Pulmonary artery endothelial cell (primary cell): ENCODE measurements at regions not wholly inside any gene's neighbourhood (a gene's known extent, or its start where the extent isn't known, plus 50 kb on each side); places are given as distances from the start of the nearest gene placed in this dataset.

Source experiments
- DNase-seq: peaks from one replicate; pipeline ENCODE4 v3.0.0-alpha.2; 2011; ENCODE audit warnings: low read depth, low spot score

GRCh38 chr4:153075836-153076518 is 128.3 kb upstream of the TRIM2 start:
- no peak for DNase-seq

- no peak for DNase-seq
These were observed 127.4 kb upstream of the TRIM2 start for GRCh38 chr4:153076861-153077260.

DNA sequence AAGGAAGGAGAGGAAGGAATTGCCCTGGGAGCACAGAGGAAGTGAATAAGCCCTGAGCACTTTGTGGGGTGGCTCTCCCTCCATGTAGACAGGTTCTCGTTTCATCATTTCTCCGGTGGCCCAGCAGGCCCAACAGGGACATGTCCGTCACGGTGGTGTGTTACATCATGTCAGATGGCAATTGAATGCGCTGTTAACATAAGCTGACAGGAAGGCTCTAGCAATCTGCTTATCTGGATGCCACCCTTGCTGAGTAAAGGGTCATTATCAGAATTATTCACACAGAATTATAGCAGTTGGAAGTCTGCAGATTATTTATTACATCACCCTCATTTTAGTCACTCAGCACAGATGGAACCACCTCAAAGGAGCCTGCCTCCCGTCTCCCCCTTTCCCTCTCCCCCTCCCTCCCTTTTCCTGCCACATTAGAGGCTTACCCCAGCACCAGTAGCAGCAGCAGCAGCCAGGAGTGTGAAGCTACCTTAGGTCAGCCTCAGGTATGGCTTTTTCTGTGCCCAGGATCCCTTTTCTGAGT is 124.3 kb upstream of the TRIM2 start:
- DNase-seq, result no peak

- DNase-seq, result no peak
These were observed 123.2 kb upstream of the TRIM2 start for GRCh38 chr4:153081006-153081580.

GRCh38 chr4:153081693-153082092 is 122.5 kb upstream of the TRIM2 start:
- DNase-seq, result no peak

GRCh38 chr4:153082322-153083301 is 121.6 kb upstream of the TRIM2 start:
- no peak for DNase-seq

- peak; percentile 44 for DNase-seq
These were observed 120.7 kb upstream of the TRIM2 start for GRCh38 chr4:153083447-153083947.

DNA sequence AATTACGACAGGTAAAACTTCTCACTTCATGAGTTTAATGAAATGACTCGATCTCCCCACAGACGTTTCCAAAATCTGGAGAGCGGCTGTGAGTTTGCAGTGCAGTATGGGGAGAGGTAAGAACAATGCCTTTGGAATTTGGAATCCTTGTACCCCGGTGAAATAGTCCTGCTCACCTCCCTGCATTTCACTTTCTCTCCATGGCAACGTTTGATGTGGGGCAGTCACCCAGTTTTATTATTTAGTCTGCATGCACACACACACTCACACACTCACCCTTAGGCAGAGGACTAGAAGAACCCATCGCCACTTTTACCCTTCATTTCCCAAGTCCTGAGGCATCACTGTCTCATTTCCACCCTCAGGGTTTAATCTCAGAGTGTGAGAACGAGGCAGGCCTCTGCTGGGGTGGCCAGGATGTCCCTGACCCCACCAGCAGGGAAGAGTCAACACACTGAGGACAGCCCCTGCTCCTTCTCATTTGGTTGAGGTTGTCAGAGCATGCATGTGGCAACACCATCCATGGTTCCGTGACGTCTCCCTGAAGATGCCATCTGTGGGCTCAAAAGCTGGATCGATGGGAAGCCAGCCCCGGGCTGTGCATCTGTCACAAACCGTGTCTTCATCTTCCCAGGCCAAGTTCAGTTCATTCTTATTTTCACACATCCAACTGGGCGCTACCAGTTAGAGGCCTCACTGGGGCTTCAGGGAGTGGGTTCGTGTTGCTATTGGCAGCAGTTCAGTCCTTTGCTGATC is 119.8 kb upstream of the TRIM2 start:
- no peak for DNase-seq

DNA sequence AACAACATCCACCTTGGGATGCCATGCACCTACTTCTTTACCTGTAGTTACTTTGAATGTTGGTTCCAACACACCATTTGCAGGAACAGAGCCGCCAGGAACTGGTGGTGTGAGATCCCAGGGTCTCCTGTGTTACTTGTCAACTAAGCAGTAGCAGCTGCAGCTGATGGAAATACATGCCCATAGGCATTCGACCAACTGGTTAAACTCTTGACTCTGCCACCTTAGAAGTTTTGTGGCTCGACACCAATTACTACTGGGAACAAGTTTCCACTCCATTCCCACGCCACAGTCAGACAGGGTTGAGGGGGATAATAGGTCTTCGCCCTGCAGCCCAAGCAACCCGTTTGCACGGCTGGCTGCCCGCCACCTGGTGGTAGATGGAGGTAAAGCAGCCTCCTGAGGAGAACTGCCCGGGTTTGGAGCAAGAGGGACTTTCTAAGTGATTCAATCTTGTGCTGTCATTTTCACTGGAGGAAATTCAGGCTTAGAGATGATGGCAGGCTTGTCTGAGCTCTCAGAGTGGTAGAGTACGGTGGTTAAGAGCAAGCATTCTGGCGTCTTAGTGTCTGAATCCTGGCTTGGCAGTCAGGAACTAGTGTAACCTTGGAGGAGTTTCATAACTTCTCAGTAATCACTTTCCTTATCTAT is 119.1 kb upstream of the TRIM2 start:
- peak; percentile 10 for DNase-seq

GRCh38 chr4:153087671-153088194 is 116.5 kb upstream of the TRIM2 start:
- DNase-seq, result no peak

- DNase-seq, result no peak
These were observed 114.5 kb upstream of the TRIM2 start for GRCh38 chr4:153089742-153090141.

DNA sequence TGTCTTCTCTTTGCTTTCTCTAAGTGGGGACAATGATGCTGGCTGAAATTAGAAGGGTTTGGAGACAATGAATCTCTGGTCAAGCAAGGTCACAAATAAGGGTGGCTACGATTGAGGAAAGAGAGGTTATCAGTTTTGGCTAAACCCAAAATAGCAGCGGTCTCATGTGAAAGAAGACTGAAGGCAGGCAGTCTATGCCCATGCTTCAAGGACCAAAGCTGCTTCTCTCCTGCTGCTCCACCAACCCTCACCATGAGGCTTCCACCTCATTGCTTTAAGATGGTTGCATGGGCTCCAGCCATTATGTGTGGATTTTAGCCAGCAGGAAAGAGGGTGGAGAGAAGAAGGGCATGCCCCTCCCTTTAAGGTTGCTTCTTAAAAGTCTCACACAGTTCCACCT is 114.1 kb upstream of the TRIM2 start:
- no peak for DNase-seq

GRCh38 chr4:153090670-153091385 is 113.4 kb upstream of the TRIM2 start:
- DNase-seq, result no peak

DNA sequence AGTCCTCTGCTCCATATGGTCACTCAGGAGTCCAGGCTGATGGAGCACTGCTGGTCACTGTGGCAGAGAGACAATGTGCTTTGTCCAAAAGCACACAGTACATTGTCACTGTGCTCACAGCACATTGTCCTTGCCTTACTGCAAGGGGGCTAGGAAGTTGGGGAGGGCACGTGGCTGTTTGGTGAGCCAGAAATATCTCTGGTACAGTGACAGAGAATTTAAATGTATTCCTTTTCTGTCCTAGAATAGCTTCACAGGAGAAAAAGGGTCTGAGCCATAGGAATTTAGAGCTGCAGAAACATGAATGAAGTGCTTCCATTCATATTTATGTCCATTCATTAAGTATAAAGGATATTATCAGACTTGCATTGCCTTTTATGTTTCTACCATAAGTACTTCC is 110.8 kb upstream of the TRIM2 start:
- DNase-seq, result no peak

DNA sequence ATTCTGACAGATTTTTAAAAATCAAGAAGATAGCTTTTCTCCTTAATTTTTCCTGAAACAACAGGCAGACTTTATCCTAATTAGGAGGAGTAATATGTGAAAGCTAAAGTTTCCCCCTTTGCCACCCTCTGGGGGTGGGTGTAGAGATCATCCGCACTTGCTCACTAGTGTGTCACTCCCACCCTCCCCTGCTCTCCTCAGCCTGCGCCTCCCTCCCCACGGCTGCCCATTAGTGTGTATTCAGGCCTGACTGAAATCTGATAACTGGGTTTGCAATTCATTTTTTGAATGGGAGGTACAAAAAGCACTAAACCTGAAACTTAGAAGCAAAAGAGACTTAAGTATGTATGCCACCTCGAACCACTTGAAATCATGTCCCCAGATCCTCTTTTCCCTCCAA is 110.4 kb upstream of the TRIM2 start:
- no peak for DNase-seq

GRCh38 chr4:153094435-153094834 is 109.8 kb upstream of the TRIM2 start:
- DNase-seq, result no peak

DNA sequence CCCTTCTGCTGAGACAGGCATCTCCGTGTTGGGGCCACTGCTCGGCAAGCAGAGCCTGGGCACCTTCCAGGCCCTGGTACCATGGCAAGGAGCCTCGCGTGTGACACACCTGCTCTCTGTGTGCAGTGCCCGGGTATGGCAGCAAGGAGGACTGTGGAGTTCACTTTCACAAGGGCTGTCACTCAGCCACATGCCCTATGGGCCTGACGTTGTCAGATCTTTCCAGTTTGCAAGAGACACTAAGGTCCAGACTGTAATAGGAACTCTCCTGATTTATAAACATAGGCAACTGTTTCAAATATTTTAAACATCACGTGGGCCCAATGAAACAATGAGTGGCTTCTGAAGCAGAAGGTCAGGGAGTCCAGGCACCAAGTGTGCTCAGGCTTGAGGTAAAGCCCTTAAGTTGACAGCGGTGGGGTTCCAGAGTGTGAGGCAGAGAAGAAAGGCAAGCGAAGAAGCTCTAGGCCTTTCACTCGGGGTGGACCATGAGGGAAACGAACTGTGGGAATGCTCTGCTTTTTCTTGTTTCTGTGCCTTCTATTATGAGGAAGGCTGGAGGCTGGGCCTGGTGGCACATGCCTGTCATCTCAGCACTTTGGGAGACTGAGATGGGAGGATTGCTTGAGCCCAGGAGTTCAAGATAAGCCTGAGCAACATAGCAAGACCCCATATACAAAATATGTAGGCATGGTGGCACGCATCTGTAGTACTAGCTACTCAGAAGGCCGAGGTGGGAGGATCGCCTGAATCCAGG is 108.6 kb upstream of the TRIM2 start:
- DNase-seq, result no peak

DNA sequence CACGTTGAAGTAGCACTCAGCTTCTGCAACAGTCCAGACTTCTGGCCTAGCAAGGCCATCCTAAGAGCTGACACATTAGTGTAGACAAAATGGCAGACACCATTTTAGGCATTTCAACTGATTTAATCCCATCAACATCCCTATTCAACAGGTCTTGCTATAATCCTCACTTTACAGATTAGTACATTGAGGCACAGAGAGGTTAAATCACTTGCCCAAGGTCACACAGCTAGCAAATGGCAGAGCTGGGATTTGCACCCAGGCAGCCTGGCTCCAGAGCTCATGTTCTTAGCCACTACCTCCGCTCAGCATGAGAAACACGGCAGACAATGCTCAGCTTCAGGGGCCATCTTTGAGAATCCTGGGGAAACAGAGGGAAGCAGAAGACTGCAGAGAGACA is 107.9 kb upstream of the TRIM2 start:
- DNase-seq, result no peak

GRCh38 chr4:153098427-153098826 is 105.8 kb upstream of the TRIM2 start:
- no peak for DNase-seq
